Stromal cell of bone marrow (primary cell): ENCODE measurements at regions not wholly inside any gene's neighbourhood (a gene's known extent, or its start where the extent isn't known, plus 50 kb on each side); places are given as distances from the start of the nearest gene placed in this dataset.

Experiments used
- DNase-seq: peaks from one replicate; pipeline ENCODE4 v3.0.0-alpha.2; 2012; ENCODE audit warnings: low read depth

DNA sequence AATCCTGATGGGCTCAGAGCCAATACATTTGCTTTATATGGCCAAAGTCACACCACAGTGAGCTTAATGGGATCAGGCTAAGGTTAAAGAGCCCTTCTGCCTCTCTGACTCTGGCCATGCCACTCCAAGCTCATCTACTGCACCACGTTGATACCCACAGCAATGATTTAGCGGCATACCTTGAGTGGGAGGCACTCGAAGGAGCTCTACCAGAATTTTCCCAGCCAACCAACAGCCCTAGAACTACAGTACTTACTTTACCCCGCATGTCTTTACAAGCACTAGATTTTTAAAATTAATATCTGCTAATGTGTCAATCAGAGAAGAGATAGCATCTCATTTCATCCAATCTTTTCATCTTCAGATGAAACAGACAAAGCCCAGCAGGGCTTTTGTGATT, 300.5 kb downstream of the GRIN2B start:
- DNase-seq = no peak

DNA sequence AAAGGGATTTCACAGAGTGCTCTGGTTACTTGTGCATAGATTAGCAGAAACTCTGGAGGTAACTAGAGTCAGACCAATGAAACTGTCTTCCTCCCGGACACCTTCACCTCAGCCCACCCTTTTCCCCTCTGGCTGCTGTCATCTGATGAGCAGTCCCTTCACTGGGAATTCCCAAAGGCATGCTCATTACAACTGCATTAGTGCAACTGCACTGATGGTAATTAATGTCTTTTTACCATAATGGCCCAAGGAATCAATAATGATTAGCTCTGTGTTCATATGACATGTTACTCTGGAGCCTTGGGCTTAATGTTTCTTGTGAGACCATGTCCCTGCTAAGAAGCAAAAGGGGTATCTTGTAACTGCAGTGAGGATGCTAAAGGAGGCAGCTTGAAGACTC, 304.5 kb downstream of the GRIN2B start:
- DNase-seq = no peak

DNA sequence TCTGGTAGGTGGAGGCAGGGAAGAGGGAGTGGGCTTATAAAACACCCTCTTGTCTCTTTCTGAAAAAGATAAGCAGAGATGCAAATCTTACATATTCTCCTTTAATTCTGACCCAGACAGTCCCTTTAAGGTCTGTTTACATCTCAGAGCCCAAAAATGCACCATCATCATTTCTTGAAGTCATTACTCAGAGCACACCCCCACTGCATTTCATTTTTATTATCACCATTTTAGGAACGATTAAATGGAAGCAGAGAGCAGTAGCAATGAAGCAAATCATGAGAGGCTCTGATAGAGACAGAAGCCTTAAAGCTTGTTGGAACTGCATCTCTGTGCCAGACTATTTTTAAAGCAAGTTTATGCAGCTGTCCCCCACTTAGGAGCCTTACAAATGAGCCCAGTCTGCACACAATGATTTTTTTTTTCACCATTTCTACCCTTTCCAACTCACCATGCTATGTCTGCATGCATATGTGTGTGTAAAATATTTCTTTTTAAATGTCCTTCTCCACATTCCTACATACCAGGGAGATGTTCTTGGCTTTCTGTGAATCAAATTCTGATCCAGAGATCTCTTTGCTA, 311.0 kb downstream of the GRIN2B start:
- no peak for DNase-seq

DNA sequence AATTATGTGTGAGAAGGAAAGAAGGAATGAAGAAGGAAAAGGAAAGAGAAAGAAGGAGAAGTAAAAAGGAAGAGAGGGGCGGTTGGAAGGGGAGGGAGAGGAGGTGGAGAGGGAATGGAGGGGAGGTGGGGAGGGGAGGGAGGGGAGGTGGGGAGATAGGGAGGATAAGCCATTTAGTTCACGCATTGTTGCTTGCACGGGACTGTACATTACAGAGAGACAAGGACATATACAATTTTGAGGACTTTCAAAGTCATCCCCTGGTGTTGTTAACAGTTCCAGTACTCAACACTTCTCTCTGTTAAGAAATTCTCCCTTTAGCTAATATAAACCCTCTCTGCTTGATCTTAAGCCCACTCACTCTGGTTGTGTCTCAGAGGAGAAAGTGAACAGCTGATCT, 312.5 kb downstream of the GRIN2B start:
- no peak for DNase-seq

DNA sequence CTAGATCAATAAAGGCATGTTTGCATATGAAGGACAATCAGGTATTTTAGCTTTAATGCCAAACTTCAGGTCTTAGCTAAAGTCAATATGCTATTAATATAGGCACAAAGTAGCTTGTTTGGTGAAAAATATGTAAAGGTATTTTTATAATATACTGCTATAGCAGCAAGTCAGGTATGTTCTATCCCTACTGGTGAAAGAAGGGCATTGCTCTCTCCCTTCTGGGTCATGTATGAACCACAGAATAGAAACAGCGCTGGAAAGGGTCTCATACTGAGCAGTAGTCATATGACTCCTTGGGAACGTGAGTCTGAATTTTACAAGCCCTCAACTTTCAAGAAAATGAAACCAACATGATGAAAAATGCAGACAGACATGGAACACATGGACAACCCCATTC, 314.6 kb downstream of the GRIN2B start:
- no peak for DNase-seq

DNA sequence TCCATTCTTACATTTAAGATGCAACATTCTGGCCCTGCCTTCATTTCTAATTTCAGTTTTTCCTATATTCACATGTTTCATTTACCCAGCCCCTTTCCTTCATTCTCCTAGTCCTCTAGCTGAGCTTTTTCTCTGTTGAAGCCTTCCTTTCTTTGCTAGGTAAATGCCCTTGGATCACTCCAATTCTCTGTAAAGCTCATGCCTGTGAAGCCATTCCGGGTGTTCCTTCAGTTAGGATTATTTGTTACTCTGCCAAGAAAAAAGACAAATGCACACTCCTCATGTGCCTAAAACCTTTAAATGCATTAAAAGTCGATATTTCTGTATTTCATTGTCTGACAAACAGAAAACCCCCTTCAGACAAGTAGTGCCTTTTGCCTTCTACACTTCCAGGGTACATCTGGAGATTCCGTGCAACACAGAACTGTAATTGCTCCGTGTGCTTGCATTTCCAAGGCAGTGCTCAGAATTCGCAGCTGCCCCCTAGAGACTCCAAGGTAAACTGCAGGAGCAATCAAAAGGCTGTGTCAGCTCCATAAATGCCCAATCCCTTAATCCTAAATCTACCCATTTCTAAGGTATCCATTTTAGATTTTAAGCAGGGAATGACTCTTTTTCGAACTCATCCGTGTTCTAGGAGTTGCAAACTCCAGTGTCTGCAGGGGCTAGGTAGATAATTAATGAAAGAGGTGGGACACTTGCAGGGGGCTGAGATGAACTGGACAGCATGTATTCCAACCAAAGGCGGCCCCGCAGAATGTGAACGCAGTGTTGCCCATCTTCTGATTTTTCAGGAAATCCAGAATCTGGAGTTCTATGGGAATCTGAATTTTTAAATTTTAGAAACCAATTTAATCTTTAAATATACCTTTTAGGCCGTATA, 320.2 kb downstream of the GRIN2B start:
- peak; percentile 37 for DNase-seq

DNA sequence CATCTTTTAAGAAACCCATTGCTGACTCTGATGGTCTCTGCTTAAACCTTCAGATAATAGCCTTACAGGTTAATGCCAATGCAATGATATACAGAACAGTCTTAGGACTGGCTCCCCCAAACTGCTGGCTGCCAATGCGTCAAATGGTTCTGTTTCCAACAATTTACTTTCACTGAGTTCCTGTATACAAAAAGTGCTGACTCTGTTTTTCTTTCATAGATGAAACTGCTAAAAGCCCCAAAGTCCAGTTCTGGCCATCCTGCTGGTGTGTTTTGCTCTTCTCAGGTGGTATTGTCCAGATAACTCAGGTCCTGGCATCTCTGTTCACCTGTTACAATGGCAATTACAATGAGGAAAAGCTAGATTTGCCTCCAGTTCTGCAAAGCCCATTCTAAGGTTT, 326.9 kb downstream of the GRIN2B start:
- no peak for DNase-seq

DNA sequence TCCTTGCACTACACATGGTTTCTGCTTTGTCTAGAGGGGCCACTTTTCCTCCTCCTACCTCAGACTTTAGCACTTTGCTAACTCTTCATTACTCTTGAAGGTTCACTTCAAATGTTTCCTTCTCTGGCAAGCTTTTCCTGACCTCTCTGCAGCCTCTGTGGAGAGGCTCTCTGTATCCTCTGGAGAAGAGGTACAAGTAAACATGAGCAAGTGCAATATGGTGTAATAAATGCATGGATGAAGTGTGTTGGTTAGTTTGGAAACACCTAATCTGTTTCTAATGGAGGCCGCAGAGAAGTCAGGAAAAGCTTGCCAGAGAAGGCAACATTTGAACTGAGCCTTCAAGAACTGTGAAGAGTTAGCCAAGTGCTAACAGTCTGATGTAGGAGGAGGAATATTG, 329.3 kb downstream of the GRIN2B start:
- no peak for DNase-seq

DNA sequence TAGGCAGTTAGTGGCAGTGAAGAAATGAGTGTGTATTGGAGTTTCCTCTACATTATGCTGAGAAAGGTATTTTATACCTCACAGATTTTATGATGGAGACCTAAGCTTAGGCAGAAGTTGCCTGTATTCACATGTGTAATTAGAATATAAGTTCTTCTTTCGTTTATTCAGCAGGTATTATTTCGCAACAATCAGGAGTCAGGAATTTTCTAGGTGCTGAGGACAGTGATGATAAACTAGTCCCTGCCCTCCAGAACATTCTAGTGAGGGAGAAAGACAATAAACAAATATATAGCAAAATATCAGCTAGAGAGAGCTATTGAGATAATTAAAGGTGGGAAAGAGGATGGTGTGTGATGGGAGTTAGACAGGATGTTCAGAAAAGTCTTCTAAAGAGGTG, 345.7 kb downstream of the GRIN2B start:
- DNase-seq = no peak

DNA sequence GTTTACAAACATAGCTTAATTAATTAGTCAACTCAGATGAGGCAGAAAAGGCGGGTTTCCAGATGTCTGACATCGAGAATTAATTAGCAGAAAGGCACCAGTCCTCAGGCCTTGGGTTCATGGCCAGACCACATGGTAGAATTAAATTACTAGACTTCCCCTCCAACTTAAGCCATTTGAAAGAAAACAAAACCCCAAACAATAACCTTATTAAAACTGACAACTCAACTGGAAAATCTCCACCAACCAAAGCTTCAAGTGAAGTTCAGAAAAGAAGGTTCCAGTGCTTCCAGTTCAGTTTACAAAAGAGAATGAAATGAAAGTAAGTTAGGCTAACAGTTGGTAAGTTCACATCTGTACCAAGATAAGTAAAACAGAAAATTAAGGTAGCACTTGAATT, 349.5 kb downstream of the GRIN2B start:
- DNase-seq = no peak

DNA sequence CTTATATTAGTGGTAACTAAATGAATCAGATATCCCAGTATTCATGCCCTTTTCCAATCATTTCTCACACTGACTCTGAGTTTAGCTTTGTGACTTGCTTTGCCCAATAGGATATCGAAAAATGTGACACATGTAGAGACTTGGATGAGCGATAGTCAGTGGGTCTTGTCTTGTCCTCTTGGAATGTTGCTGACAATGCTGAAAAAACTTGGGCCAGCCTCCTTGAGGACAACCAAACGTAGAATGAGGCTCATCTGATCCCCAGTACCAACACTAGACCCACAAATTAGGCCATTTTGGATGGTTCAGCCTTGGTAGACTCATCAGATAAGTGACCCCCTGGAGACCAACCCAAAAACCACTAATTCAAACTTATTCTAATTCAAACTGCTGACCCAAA, 351.0 kb downstream of the GRIN2B start:
- DNase-seq = no peak

DNA sequence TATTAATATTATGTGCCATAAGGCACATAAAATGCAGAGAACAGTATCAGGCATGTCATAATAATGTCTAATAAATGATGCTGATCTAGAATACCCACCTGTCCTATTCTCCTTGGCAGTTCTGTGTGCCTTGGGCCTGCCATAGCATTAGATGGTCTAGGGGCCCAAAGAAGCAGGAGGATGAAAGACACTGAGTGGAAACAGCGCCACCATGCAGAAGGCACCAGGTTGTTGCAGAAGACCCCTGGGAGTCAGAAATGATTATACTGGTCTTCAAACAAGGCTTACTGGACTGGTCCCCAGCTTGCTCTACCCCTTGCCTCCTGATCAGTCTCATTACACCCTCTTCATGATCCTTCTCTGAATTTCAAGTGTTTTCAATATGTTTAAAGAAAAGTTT, 353.3 kb downstream of the GRIN2B start:
- DNase-seq = no peak

DNA sequence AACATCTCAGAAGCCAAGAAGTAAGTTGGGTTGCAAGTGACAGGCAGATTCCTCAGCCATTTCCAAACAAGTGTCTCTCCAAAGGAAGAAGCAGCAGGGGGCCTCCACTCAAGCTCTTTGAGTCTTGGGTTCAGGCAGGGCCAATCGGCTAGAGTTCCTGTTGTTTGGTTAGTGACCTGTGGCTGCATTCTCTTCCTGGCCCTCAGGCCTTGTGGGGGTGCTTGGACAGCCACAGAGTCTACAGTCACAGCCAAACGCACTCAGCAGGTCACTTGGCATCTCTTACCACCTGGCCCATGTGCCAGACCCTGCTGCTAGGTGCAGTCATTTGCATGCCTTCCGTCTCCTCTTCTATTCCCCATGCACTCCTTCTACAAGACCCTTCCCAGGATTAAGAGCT, 353.9 kb downstream of the GRIN2B start:
- DNase-seq = no peak

DNA sequence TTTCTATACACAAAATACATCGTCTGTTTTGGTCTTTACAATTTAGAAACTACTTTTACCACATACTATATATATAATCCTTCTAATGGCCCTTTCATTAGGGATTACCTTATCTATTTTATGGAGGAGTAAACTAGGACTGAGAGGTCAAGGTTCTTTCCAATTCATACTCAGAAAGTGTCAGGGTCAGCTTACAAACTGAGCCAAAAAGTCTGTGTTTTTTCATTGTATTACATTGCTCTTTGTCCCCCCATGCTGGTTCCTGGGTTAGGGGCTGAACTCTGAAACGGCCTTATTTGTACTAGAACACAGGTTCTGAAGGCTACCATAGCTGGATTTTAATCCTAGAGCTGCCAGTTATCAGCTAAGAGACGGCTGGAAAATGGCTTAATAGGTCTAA, 368.1 kb downstream of the GRIN2B start:
- no peak for DNase-seq

DNA sequence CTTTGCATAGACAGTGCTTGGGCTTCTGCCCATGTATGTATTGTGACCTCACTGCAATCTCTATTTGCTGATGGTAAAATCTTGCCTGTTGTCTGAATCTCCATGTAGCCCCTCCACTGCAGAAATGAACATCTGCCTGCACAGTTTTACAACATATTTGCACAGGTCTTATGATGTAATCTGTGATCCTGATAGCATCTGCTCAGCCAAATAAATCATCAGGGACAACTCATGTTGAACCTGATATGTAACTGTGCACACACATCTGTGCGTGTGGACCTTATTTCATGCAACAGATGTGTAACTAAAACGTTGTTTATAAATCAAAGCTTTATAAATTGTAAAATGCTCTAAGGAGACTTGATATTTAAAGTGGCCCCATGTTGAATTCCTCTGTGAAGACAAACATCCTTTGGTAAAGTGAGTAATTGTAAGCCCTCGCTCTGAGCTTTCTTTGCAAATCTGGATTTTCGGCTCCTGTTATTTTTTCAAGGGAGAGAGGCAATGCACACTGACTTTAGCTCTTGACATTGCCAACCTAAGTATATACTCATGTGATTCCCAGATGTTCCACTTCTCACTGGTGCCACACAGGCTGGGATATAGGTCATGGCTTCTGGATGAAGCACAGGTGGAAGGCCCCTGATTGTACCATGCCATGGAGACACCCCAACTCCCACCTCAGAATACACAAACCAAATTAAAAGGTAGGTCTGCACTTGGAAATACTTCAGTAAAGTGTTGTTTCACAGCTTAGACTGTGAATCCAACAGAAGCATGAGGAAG, 371.3 kb downstream of the GRIN2B start:
- no peak for DNase-seq

DNA sequence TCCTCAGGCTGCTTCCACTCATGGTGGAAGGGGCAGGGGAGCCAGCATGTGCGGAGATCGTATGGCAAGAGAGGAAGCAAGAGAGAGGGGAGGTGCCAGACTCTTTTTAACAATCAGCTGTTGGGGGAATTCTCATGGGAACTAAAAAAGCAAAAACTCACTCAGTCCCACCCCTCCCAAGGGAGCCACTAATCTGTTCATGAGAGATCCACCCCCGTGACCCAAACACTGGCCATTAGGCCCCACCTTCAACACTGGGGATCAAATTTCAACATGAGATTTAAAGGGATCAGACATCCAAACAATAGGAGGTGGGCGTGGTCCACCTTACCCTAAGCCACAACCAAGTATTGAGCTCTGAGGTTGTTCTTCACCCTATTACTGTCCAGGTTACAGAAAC, 375.1 kb downstream of the GRIN2B start:
- no peak for DNase-seq

DNA sequence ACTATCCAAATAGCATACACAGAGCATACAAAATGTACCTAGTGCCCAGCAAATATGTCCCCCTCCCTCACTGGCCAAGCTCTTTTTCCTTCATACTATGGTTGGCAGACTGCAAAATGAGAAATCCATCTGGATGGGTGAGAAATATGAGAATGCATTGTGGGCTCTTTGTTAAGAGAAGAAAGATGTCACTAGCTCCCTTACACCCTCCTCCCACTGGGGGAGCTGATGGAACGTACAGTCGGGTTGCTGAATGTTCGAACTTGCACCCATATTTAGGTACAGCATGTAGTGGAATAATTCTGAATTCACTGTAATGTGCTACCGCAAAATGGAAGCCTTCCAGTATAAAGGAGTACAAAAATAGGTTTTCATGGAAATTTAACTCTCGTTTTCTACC, 377.4 kb downstream of the GRIN2B start:
- no peak for DNase-seq

DNA sequence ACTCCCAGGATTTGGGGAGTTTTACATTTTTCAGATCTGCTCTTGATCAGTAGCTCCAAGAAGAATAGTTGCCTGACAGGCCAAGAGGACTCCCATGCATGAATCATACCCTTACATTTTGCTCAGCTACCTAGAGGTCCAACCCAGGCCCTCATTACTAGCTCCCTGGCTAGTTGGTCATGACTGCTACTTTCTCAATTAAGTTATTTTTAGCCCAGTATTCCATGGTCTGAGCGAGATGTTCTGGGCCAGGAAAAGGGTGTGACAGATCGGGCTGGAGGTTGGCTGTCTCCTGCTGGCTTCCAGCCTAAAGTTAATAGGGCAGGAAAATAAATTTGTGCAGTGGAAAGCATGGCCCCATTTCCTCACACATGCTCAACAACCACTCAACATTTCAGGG, 379.2 kb downstream of the GRIN2B start:
- DNase-seq = no peak

DNA sequence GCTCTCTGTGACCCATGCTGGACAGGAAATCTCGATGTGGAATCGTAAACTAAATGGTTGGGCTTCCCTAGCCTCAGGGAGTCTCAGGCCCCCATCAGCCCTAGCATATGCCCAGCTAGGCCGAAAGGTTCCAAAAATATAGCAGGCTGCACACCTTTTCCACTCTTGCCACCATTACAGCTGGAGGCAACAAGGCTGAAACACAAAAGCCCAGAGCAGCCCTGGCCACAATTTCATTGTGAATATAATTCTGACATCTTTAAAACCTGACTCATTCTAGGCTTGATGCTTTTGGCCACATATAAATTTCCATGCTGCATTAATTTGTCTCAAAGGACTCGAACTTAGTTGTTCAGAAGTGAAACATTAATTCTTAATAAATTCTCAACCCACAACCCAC, 382.2 kb downstream of the GRIN2B start:
- no peak for DNase-seq

DNA sequence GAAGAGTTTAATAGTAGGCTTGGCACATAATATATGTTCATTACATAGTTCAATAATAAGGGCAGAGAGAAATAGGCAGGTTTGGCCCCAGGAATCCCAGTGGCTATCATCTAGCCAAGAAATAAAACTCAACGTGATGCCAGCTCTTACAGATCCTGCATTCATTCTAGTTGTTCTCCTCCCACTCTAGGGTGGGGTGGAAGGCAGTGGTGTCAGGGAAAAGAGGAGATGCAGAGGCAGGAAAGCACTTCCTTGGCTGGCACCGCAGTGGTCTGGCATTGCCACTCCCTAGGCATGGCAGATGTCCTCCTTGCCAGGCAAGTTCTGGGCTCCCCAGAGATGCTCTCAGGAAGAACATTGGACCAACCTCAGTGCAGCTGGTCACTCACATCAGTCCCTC, 383.6 kb downstream of the GRIN2B start:
- no peak for DNase-seq

DNA sequence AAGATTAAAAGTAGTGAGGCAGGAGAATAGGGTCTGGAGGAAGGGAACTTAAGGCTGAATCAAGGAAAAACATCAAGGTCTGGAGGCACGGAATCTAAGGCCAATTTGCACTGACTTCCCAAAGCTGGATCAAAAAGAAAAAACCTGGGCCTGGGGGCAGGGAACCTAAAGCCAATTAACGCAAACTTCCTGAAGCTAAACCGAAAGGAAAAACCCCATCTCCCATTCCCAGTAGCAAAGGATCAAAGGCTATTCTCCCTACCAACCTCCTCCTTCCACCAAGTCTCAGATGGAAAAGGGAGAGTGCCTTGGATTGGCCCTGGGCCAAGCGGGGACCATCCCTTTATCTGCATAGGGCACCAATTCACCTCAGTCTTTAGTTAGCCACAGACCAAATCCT, 384.2 kb downstream of the GRIN2B start:
- DNase-seq = no peak

DNA sequence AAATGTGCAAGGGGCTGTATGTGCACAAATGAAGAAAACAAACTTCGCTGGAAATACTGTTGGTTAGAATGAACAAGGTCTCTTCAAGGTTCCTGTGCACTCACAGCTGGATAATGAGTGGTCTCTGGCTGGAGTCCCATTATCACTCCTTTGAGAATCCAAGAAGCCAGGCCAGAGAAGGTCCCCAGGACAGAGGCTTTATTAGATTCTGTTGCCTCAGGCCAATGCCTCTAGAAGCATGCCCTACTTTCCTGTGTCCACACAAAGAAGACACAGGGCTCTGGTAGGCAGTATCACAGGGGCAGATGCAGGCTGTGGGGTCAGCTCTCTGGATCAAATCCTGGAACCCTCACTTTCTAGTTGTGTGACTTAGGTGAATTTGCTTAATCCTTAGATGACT, 384.7 kb downstream of the GRIN2B start:
- DNase-seq = no peak
